ENCODE measurements at regions not wholly inside any gene's neighbourhood (a gene's known extent, or its start where the extent isn't known, plus 50 kb on each side); places are given as distances from the start of the nearest gene placed in this dataset.
"Not testable (repeated sequence)": the region's sequence is repeated elsewhere in the genome, so short reads cannot be mapped to it uniquely, and the experiment has no call there.

- H3K36me3 Mint-ChIP-seq (ENCODE audit: low read depth, unreplicated experiment); H3K27ac Mint-ChIP-seq (ENCODE audit: unreplicated experiment); H3K4me1 Mint-ChIP-seq (ENCODE audit: unreplicated experiment); H3K27me3 Mint-ChIP-seq (ENCODE audit: unreplicated experiment); H3K9me3 Mint-ChIP-seq (ENCODE audit: unreplicated experiment); DNase-seq (ENCODE audit: low spot score); H3K4me3 Mint-ChIP-seq (ENCODE audit: unreplicated experiment): not testable (repeated sequence)
These were observed 200.2 kb upstream of the ZNF322 start for GRCh38 chr6:26859771-26860163.

GRCh38 chr6:26861913-26862312 lies 202.4 kb upstream of the ZNF322 start:
- H3K27me3 Mint-ChIP-seq (ENCODE audit: unreplicated experiment); H3K36me3 Mint-ChIP-seq (ENCODE audit: low read depth, unreplicated experiment); H3K4me3 Mint-ChIP-seq (ENCODE audit: unreplicated experiment); H3K27ac Mint-ChIP-seq (ENCODE audit: unreplicated experiment); H3K4me1 Mint-ChIP-seq (ENCODE audit: unreplicated experiment); DNase-seq (ENCODE audit: low spot score); H3K9me3 Mint-ChIP-seq (ENCODE audit: unreplicated experiment): not testable (repeated sequence)

GRCh38 chr6:26863641-26864040 lies 204.1 kb upstream of the ZNF322 start:
- not testable (repeated sequence) for H3K9me3 Mint-ChIP-seq (ENCODE audit: unreplicated experiment); DNase-seq (ENCODE audit: low spot score); H3K4me3 Mint-ChIP-seq (ENCODE audit: unreplicated experiment); H3K36me3 Mint-ChIP-seq (ENCODE audit: low read depth, unreplicated experiment); H3K27me3 Mint-ChIP-seq (ENCODE audit: unreplicated experiment); H3K27ac Mint-ChIP-seq (ENCODE audit: unreplicated experiment); H3K4me1 Mint-ChIP-seq (ENCODE audit: unreplicated experiment)

GRCh38 chr6:26898785-26899184 lies 239.2 kb upstream of the ZNF322 start:
- not testable (repeated sequence) for H3K4me3 Mint-ChIP-seq (ENCODE audit: unreplicated experiment); H3K36me3 Mint-ChIP-seq (ENCODE audit: low read depth, unreplicated experiment); H3K27ac Mint-ChIP-seq (ENCODE audit: unreplicated experiment); H3K4me1 Mint-ChIP-seq (ENCODE audit: unreplicated experiment); H3K9me3 Mint-ChIP-seq (ENCODE audit: unreplicated experiment); H3K27me3 Mint-ChIP-seq (ENCODE audit: unreplicated experiment); DNase-seq (ENCODE audit: low spot score)

- H3K27ac Mint-ChIP-seq (ENCODE audit: unreplicated experiment); H3K36me3 Mint-ChIP-seq (ENCODE audit: low read depth, unreplicated experiment); H3K4me3 Mint-ChIP-seq (ENCODE audit: unreplicated experiment); H3K27me3 Mint-ChIP-seq (ENCODE audit: unreplicated experiment); DNase-seq (ENCODE audit: low spot score); H3K4me1 Mint-ChIP-seq (ENCODE audit: unreplicated experiment); H3K9me3 Mint-ChIP-seq (ENCODE audit: unreplicated experiment): not testable (repeated sequence)
These were observed 264.7 kb upstream of the ZNF322 start for GRCh38 chr6:26924206-26924605.

GRCh38 chr6:26928190-26928589 lies 268.6 kb upstream of the ZNF322 start:
- not testable (repeated sequence) for H3K27ac Mint-ChIP-seq (ENCODE audit: unreplicated experiment); DNase-seq (ENCODE audit: low spot score); H3K4me1 Mint-ChIP-seq (ENCODE audit: unreplicated experiment); H3K27me3 Mint-ChIP-seq (ENCODE audit: unreplicated experiment); H3K9me3 Mint-ChIP-seq (ENCODE audit: unreplicated experiment); H3K36me3 Mint-ChIP-seq (ENCODE audit: low read depth, unreplicated experiment); H3K4me3 Mint-ChIP-seq (ENCODE audit: unreplicated experiment)

- not testable (repeated sequence) for H3K4me3 Mint-ChIP-seq (ENCODE audit: unreplicated experiment); H3K27ac Mint-ChIP-seq (ENCODE audit: unreplicated experiment); H3K9me3 Mint-ChIP-seq (ENCODE audit: unreplicated experiment); H3K27me3 Mint-ChIP-seq (ENCODE audit: unreplicated experiment); H3K36me3 Mint-ChIP-seq (ENCODE audit: low read depth, unreplicated experiment); DNase-seq (ENCODE audit: low spot score); H3K4me1 Mint-ChIP-seq (ENCODE audit: unreplicated experiment)
These were observed 277.7 kb upstream of the ZNF322 start for GRCh38 chr6:26937258-26937657.

- not testable (repeated sequence) for H3K36me3 Mint-ChIP-seq (ENCODE audit: low read depth, unreplicated experiment); H3K4me3 Mint-ChIP-seq (ENCODE audit: unreplicated experiment); DNase-seq (ENCODE audit: low spot score); H3K27me3 Mint-ChIP-seq (ENCODE audit: unreplicated experiment); H3K4me1 Mint-ChIP-seq (ENCODE audit: unreplicated experiment); H3K27ac Mint-ChIP-seq (ENCODE audit: unreplicated experiment); H3K9me3 Mint-ChIP-seq (ENCODE audit: unreplicated experiment)
These were observed 291.7 kb upstream of the ZNF322 start for GRCh38 chr6:26951211-26951610.

- not testable (repeated sequence) for H3K9me3 Mint-ChIP-seq (ENCODE audit: unreplicated experiment); H3K27me3 Mint-ChIP-seq (ENCODE audit: unreplicated experiment); H3K36me3 Mint-ChIP-seq (ENCODE audit: low read depth, unreplicated experiment); H3K27ac Mint-ChIP-seq (ENCODE audit: unreplicated experiment); DNase-seq (ENCODE audit: low spot score); H3K4me1 Mint-ChIP-seq (ENCODE audit: unreplicated experiment)
- peak overlapping the region; percentile 86 for H3K4me3 Mint-ChIP-seq (ENCODE audit: unreplicated experiment)
These were observed 291.4 kb upstream of the PRSS16 start for GRCh38 chr6:26956078-26956600.
